OCI-LY3 (cell line): ENCODE measurements at regions not wholly inside any gene's neighbourhood (a gene's known extent, or its start where the extent isn't known, plus 50 kb on each side); places are given as distances from the start of the nearest gene placed in this dataset.

Source experiments
- H2AFZ ChIP-seq: fragments of 200-600, 300-600 bp; shearing (Covaris generic); 2 replicates; pipeline ENCODE4 v1.6.0; 2014; ENCODE audit warnings: antibody characterized with exemption, low read depth, low read length
- H3K27ac ChIP-seq: fragments of 200-600, 300-600 bp; sonication (generic); 2 replicates; pipeline ENCODE4 v1.5.1; 2014; ENCODE audit warnings: mild to moderate bottlenecking, low read length, moderate library complexity, mixed read lengths
- H3K27me3 ChIP-seq: fragments of 200-600, 300-600 bp; sonication (generic); 2 replicates; pipeline ENCODE4 v1.6.1; 2014; ENCODE audit warnings: low read depth, low read length, mixed read lengths
- H3K36me3 ChIP-seq: fragments of 200-600, 300-600 bp; sonication (generic); replicated peaks from 2 replicates; pipeline ENCODE3; 2014; ENCODE audit warnings: low read depth, low read length, mixed read lengths
- H3K4me1 ChIP-seq: fragments of 300-600, 200-600 bp; sonication (generic); 2 replicates; pipeline ENCODE4 v1.6.1; 2014; ENCODE audit warnings: low read length, mixed read lengths
- H3K4me2 ChIP-seq: fragments of 200-600, 300-600 bp; sonication (generic); 2 replicates; pipeline ENCODE4 v1.6.1; 2014; ENCODE audit warnings: low read length, mixed read lengths
- H3K4me3 ChIP-seq: fragments of 300-600, 200-600 bp; sonication (generic); 2 replicates; pipeline ENCODE4 v1.5.1; 2014; ENCODE audit warnings: antibody characterized with exemption, mild to moderate bottlenecking, low read length, moderate library complexity
- H3K79me2 ChIP-seq: fragments of 300-600, 200-600 bp; shearing (Covaris generic); 2 replicates; pipeline ENCODE4 v1.6.1; 2014; ENCODE audit warnings: mild to moderate bottlenecking, low read length, mixed read lengths
- H3K9ac ChIP-seq: fragments of 300-600, 200-600 bp; shearing (Covaris generic); 2 replicates; pipeline ENCODE4 v1.6.0; 2014; ENCODE audit warnings: mild to moderate bottlenecking, low read length, moderate library complexity
- H3K9me3 ChIP-seq: fragments of 200-600, 300-600 bp; shearing (Covaris generic); 2 replicates; pipeline ENCODE4 v1.6.1; 2014; ENCODE audit warnings: low read length, mixed read lengths; ENCODE audit not compliant: insufficient read depth
- H4K20me1 ChIP-seq: fragments of 200-600, 300-600 bp; sonication (generic); 2 replicates; pipeline ENCODE4 v1.6.1; 2016; ENCODE audit warnings: low read length, mixed read lengths; ENCODE audit not compliant: insufficient read depth
- EZH2phosphoT487 ChIP-seq: fragments of 200-600 bp; shearing (Covaris generic); IDR thresholded peaks from 2 replicates; pipeline ENCODE4 v1.6.1; 2018; ENCODE audit warnings: antibody characterized with exemption, mixed run types, low read depth
- TF ChIP-seq, protein P1 (sequence below): fragments of 200-600, 300-600 bp; sonication (generic); IDR thresholded peaks from 2 replicates; pipeline ENCODE4 v1.5.1; 2014; ENCODE audit warnings: antibody characterized with exemption, low read length, low read depth

DNA sequence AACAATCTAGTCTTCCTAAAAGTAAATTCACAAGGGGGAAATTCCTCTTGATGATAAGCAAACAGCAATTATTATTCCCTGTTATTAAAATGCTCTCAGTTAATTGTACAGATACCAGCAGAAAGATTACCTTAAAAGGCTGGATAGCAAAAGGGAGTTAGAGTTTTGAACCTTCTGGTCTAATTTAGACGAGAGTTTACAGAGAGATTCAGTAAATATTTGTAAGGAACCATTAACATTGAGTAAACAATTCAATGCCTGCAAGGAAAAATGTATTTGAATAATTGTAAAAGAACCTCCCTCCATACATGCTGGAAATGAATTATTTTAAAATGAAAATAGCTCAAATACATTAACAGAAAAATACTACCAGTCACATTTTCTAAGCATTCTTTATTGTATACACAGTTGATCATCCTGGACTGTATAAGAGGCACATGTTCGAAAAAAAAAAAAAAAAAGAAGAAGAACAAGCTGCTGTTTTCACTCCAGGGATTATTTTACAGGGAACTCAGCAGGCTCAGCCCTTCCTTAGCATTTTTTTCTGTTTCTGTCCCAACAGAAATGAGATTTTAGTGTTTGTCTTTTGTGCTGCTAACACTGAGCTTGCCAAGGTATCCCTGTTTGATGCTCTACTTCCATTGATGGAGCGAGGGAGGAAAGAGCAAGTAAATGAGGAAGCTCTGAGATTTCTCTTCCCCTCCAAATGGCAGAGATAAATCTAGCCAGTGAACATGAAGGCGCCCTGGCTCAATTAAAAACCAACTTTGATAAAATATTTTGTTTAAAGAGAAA is 141.1 kb downstream of the ENC1 start:
- no peak overlapping the region for H3K9ac ChIP-seq
- H3K27ac ChIP-seq = no peak overlapping the region
- H3K79me2 ChIP-seq = no peaks in the 10 kb centered on the region
- no peak overlapping the region for H3K4me2 ChIP-seq
- H3K36me3 ChIP-seq = no peaks in the 10 kb centered on the region
- no peaks in the 10 kb centered on the region for H4K20me1 ChIP-seq
- H2AFZ ChIP-seq = no peak overlapping the region
- no peak for TF ChIP-seq EZH2phosphoT487
- TF ChIP-seq, protein P1, sequence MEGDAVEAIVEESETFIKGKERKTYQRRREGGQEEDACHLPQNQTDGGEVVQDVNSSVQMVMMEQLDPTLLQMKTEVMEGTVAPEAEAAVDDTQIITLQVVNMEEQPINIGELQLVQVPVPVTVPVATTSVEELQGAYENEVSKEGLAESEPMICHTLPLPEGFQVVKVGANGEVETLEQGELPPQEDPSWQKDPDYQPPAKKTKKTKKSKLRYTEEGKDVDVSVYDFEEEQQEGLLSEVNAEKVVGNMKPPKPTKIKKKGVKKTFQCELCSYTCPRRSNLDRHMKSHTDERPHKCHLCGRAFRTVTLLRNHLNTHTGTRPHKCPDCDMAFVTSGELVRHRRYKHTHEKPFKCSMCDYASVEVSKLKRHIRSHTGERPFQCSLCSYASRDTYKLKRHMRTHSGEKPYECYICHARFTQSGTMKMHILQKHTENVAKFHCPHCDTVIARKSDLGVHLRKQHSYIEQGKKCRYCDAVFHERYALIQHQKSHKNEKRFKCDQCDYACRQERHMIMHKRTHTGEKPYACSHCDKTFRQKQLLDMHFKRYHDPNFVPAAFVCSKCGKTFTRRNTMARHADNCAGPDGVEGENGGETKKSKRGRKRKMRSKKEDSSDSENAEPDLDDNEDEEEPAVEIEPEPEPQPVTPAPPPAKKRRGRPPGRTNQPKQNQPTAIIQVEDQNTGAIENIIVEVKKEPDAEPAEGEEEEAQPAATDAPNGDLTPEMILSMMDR = no peak
- H3K4me1 ChIP-seq = no peaks in the 10 kb centered on the region
- no peak overlapping the region for H3K4me3 ChIP-seq
- H3K9me3 ChIP-seq = no peaks in the 10 kb centered on the region
- peaks cover 2% of the 10 kb centered on the region; the same call in 1 of the 2 replicates for H3K27me3 ChIP-seq

DNA sequence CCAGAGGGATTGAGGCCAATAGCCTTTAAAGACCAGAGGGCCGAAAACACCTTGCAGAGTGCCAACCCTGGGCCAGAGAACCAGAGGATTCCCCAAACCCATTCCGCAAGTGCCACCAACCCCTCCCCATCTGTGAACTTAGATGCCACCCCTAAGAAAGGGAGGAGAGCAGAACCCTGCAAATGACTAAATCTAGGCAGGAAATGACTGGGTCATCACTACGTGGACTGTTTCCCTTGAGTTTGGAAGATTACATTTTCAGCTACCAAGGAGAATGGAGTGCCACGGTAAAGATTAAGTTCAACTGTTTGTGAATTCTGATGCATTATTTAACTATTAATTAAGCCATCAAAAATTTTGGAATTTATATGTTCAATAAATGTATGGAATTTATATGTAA is 142.8 kb downstream of the ENC1 start:
- Histone ChIP-seq H3K9me3 (no peaks in the 10 kb centered on the region), H3K27ac (no peak overlapping the region), H3K9ac (no peak overlapping the region), H3K27me3 (peaks cover 19% of the 10 kb centered on the region), H3K79me2 (no peaks in the 10 kb centered on the region), H3K4me2 (no peak overlapping the region), H3K4me3 (no peak overlapping the region), H3K4me1 (no peaks in the 10 kb centered on the region), H3K36me3 (no peaks in the 10 kb centered on the region), H2AFZ (no peak overlapping the region), H4K20me1 (no peaks in the 10 kb centered on the region)
- TF ChIP-seq, protein P1 = no peak
- no peak for TF ChIP-seq EZH2phosphoT487

GRCh38 chr5:74493411-74493810 is 147.1 kb downstream of the ENC1 start:
- Histone ChIP-seq H3K4me2 (no peak overlapping the region), H2AFZ (no peak overlapping the region), H3K79me2 (no peaks in the 10 kb centered on the region), H3K4me3 (no peak overlapping the region), H3K4me1 (peaks cover 23% of the 10 kb centered on the region), H3K27me3 (peaks cover 35% of the 10 kb centered on the region), H3K36me3 (no peaks in the 10 kb centered on the region), H4K20me1 (no peaks in the 10 kb centered on the region), H3K9me3 (no peaks in the 10 kb centered on the region), H3K9ac (no peak overlapping the region), H3K27ac (no peak overlapping the region)
- TF ChIP-seq, protein P1 = no peak
- TF ChIP-seq EZH2phosphoT487 = no peak

DNA sequence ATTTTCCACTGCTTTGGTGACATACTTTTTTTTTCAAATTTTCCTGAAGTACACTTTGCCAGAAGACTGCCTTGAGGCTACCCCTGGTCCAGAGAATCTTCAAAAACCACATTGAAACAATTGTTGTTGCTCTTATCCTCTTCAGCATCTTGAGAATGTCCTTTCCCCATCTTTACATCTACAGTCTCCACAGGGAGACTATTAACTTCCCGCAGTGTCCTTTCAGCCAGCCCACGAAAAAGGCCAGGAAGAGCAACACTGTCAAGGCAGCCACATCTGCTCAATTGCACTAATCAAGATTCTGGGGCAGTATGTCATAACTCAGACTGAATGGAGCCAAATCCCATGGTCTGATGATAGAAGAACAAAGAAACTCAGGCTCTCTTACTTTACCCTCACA is 148.3 kb downstream of the ENC1 start:
- Histone ChIP-seq H3K4me2 (no peak overlapping the region), H3K27me3 (peaks cover 35% of the 10 kb centered on the region), H3K27ac (no peak overlapping the region), H2AFZ (no peak overlapping the region), H3K9ac (no peak overlapping the region), H4K20me1 (no peaks in the 10 kb centered on the region), H3K4me1 (peaks cover 23% of the 10 kb centered on the region), H3K36me3 (no peaks in the 10 kb centered on the region), H3K9me3 (no peaks in the 10 kb centered on the region), H3K4me3 (no peak overlapping the region), H3K79me2 (no peaks in the 10 kb centered on the region)
- no peak for TF ChIP-seq EZH2phosphoT487
- TF ChIP-seq, protein P1 = no peak
